ENCODE measurements at regions not wholly inside any gene's neighbourhood (a gene's known extent, or its start where the extent isn't known, plus 50 kb on each side); places are given as distances from the start of the nearest gene placed in this dataset.

- no peaks in the 10 kb centered on the region for H3K9me3 ChIP-seq (replicated peaks; ENCODE audit: control insufficient read depth, insufficient read depth, low read length)
- ChIA-PET CTCF (no interaction called here), SMC1A (ENCODE audit: uncharacterized antibody, unreplicated experiment) (no interaction called here), POLR2A (no interaction called here), RAD21 (ENCODE audit: unreplicated experiment) (no interaction called here)
- H3K9ac ChIP-seq (ENCODE audit: control insufficient read depth, insufficient read depth, low read length) = no peak overlapping the region
- no peaks in the 10 kb centered on the region for H3K27me3 ChIP-seq (replicated peaks in 1 of 2; ENCODE audit: control insufficient read depth in 2 of 2, insufficient read depth in 2 of 2, low read length in 1 of 2)
- FAIRE-seq (no peak), ATAC-seq (no peak), DNase-seq (ENCODE audit: low read depth, low spot score) (no peak)
- H3K4me1 ChIP-seq (ENCODE audit: control insufficient read depth, insufficient read depth, low read length) = no peaks in the 10 kb centered on the region
- H3K79me2 ChIP-seq (ENCODE audit: control insufficient read depth, insufficient read depth, low read length) = no peaks in the 10 kb centered on the region
- no peak overlapping the region for H3K4me2 ChIP-seq (ENCODE audit: control insufficient read depth, insufficient read depth)
- H3K4me3 ChIP-seq = no peak overlapping the region
- in situ Hi-C loops (cut with MboI) (no loop called here), intact Hi-C loops (cut with micrococcal nuclease; ENCODE audit: unreplicated experiment) (no loop called here)
- H2AFZ ChIP-seq (ENCODE audit: control insufficient read depth, low read depth, low read length) = no peak overlapping the region
- no TSS peak for BruUV-seq (replicated peaks)
- 0% methylated on average over 2 of the region's 2 CpGs for WGBS (ENCODE audit: insufficient coverage, insufficient replicate concordance, low lambda C conversion rate, missing lambda C conversion rate)
- no peaks in the 10 kb centered on the region for H3K36me3 ChIP-seq (ENCODE audit: control insufficient read depth in 2 of 2, insufficient read depth in 2 of 2, low read length in 1 of 2)
- H4K20me1 ChIP-seq (ENCODE audit: control insufficient read depth, insufficient read depth) = no peaks in the 10 kb centered on the region
- H3K27ac ChIP-seq (ENCODE audit: control insufficient read depth, insufficient read depth) = no peak overlapping the region
- TF ChIP-seq ZZZ3 (IDR thresholded peaks at IDR 0.05; ENCODE audit: control insufficient read depth, insufficient read length, low read depth) (no peak), HDAC6 (IDR thresholded peaks at IDR 0.05; ENCODE audit: unreplicated experiment) (no peak), FOXK2 (IDR thresholded peaks at IDR 0.05) (no peak), RFX5 (IDR thresholded peaks at IDR 0.05; ENCODE audit: low read depth, low read length) (no peak), ZBTB4 (CRISPR knock-in tag; IDR thresholded peaks at IDR 0.05) (no peak), IRF3 (IDR thresholded peaks at IDR 0.05) (no peak), PBX3 (IDR thresholded peaks at IDR 0.05; ENCODE audit: insufficient replicate concordance, low read depth, low read length) (no peak), HDAC2 (IDR thresholded peaks at IDR 0.05) (no peak), CREB1 (IDR thresholded peaks at IDR 0.05; ENCODE audit: low read depth) (no peak), MYB (IDR thresholded peaks at IDR 0.05; ENCODE audit: borderline replicate concordance, low read depth, low read length) (no peak), JUND (IDR thresholded peaks at IDR 0.05; ENCODE audit: low read depth, low read length) (no peak), SUPT20H (IDR thresholded peaks at IDR 0.05; ENCODE audit: borderline replicate concordance, control insufficient read depth, low read depth, low read length) (no peak), ELK1 (IDR thresholded peaks at IDR 0.05; ENCODE audit: low read depth, low read length) (no peak), TCF7 (IDR thresholded peaks at IDR 0.05; ENCODE audit: borderline replicate concordance) (no peak), ZBED1 (IDR thresholded peaks at IDR 0.05; ENCODE audit: borderline replicate concordance) (no peak), SMAD1 (IDR thresholded peaks at IDR 0.05; ENCODE audit: low read depth, partially characterized antibody) (no peak), RELA (IDR thresholded peaks at IDR 0.05; ENCODE audit: borderline replicate concordance, partially characterized antibody) (no peak), ATF3 (IDR thresholded peaks at IDR 0.05; ENCODE audit: borderline replicate concordance, extremely low read depth, low read depth, low read length) (no peak)
These were observed 335.9 kb upstream of the DPYD start for GRCh38 chr1:98256700-98257099.

Data from GM12878 (cell line).